ENCODE measurements at regions not wholly inside any gene's neighbourhood (a gene's known extent, or its start where the extent isn't known, plus 50 kb on each side); places are given as distances from the start of the nearest gene placed in this dataset.

GRCh38 chrX:46072791-46073190 is 472.4 kb downstream of the ZNF674 start:
- H3K27me3 ChIP-seq (ENCODE audit: insufficient read depth, poor library complexity, severe bottlenecking) = no peaks in the 10 kb centered on the region
- DNase-seq (ENCODE audit: low read depth in 1 of 2, low spot score in 1 of 2) = no peak
- H3K4me3 ChIP-seq (replicated peaks; ENCODE audit: insufficient read depth, low read length) = no peak overlapping the region
- no peak overlapping the region for H3K27ac ChIP-seq (replicated peaks)
- TF ChIP-seq CTCF (IDR thresholded peaks at IDR 0.05; ENCODE audit: insufficient read depth, low read length) (no peak), REST (IDR thresholded peaks at IDR 0.05; ENCODE audit: insufficient replicate concordance, low read depth) (no peak), GABPA (IDR thresholded peaks at IDR 0.05; ENCODE audit: low read depth) (no peak), POLR2AphosphoS5 (IDR thresholded peaks at IDR 0.05; ENCODE audit: low read depth) (no peak), SPI1 (IDR thresholded peaks at IDR 0.05; ENCODE audit: borderline replicate concordance, low read depth) (no peak)

GRCh38 chrX:46072372-46072771 is 472.8 kb downstream of the ZNF674 start:
- Histone ChIP-seq H3K27me3 (ENCODE audit: insufficient read depth, poor library complexity, severe bottlenecking) (no peaks in the 10 kb centered on the region), H3K4me3 (replicated peaks; ENCODE audit: insufficient read depth, low read length) (no peak overlapping the region), H3K27ac (replicated peaks) (no peak overlapping the region)
- no peak for DNase-seq (ENCODE audit: low read depth in 1 of 2, low spot score in 1 of 2)
- TF ChIP-seq POLR2AphosphoS5 (IDR thresholded peaks at IDR 0.05; ENCODE audit: low read depth) (no peak), GABPA (IDR thresholded peaks at IDR 0.05; ENCODE audit: low read depth) (no peak), SPI1 (IDR thresholded peaks at IDR 0.05; ENCODE audit: borderline replicate concordance, low read depth) (no peak), CTCF (IDR thresholded peaks at IDR 0.05; ENCODE audit: insufficient read depth, low read length) (no peak), REST (IDR thresholded peaks at IDR 0.05; ENCODE audit: insufficient replicate concordance, low read depth) (no peak)

GRCh38 chrX:46070421-46070820 is 474.8 kb downstream of the ZNF674 start:
- H3K4me3 ChIP-seq (replicated peaks; ENCODE audit: insufficient read depth, low read length) = no peak overlapping the region
- H3K27me3 ChIP-seq (ENCODE audit: insufficient read depth, poor library complexity, severe bottlenecking) = no peaks in the 10 kb centered on the region
- no peak for TF ChIP-seq CTCF (IDR thresholded peaks at IDR 0.05; ENCODE audit: insufficient read depth, low read length)
- TF ChIP-seq POLR2AphosphoS5 (IDR thresholded peaks at IDR 0.05; ENCODE audit: low read depth) = no peak
- TF ChIP-seq SPI1 (IDR thresholded peaks at IDR 0.05; ENCODE audit: borderline replicate concordance, low read depth) = no peak
- TF ChIP-seq REST (IDR thresholded peaks at IDR 0.05; ENCODE audit: insufficient replicate concordance, low read depth) = no peak
- TF ChIP-seq GABPA (IDR thresholded peaks at IDR 0.05; ENCODE audit: low read depth) = no peak
- no peak for DNase-seq (ENCODE audit: low read depth in 1 of 2, low spot score in 1 of 2)
- no peak overlapping the region for H3K27ac ChIP-seq (replicated peaks)
